RKO (cell line): ENCODE measurements at regions not wholly inside any gene's neighbourhood (a gene's known extent, or its start where the extent isn't known, plus 50 kb on each side); places are given as distances from the start of the nearest gene placed in this dataset.

ENCODE experiments used
- DNase-seq: peaks from one replicate; pipeline ENCODE4 v3.0.0-alpha.2; 2016; ENCODE audit warnings: low spot score

DNA sequence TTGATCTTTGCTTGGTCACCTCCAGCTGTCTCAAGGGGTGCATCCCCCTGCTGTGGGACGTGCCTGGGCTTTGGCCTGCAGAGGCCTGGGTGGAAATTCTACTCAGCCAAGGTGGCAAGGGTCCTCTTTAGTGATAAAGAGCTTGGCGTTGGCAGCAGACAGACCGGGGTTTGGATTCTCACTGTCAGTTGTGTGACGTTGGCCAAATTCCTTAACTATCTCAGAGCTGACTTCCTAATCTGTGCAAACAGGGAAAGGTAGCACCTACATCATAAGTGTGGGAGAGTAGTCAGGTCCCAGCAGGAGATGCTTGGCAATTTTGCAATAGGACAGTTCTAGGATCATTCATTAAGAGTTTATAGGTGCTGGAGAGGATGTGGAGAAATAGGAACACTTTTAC is 154.3 kb upstream of the GSC start:
- no peak for DNase-seq

- no peak for DNase-seq
Observed at GRCh38 chr14:94923786-94924185, 153.9 kb upstream of the GSC start.

- DNase-seq, result no peak
Observed at GRCh38 chr14:94922595-94923239, 152.8 kb upstream of the GSC start.

DNA sequence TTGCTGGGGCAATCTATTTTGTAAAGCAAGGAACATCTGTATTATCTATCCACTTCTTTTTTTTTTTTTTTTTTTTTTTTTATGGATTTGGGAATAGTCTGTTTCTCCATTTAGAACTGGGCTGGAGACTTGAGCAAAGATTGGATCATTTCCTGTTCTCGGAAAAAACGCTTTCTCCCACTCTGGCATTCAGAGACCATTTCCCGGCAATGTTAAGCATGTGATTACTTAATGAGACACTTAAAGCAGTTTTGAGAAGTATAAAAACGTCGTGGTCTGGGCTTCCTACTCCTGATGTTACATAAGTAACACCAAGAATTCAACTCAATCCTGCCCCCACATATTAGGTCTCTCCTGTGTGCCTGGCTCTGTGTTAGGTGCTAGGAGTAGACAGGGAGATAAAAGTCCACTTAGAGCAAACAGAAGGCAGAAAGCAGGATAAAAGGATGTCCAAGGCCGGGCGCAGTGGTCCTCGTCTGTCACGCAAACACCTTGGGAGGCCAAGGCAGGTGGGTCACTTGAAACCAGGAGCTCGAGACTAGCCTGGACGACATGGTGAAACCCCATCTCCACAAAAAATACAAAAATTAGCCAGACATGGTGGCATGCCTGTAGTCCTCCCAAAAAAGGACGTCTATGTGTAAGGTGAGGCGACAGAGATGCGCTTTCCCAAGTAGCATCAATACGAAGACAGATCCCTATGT is 152.1 kb upstream of the GSC start:
- DNase-seq, result no peak

- no peak for DNase-seq
Observed at GRCh38 chr14:94921456-94921855, 151.5 kb upstream of the GSC start.

GRCh38 chr14:94919896-94920295 is 150.0 kb upstream of the GSC start:
- DNase-seq, result no peak

DNA sequence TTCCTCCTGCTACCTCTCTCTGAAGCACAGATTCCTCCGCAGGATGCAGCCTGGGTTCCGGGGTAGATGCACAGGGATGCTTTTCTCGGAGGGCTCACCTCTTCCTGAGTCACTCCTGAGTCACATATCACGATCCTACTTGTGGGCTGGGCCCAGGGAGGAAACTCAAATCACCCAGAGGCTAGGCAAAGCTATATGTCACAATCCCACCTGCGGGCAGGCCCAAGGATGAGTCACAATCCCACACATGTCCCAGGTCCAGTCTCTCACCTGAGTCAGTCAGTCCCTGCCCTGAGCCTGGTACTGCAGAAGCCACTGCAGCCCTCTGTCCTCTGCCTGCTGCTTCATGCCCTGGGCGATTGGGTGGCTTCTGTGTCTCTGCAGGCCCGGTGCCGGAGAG is 149.0 kb upstream of the GSC start:
- DNase-seq, result peak; percentile 3

GRCh38 chr14:94917041-94917600 is 147.2 kb upstream of the GSC start:
- DNase-seq, result no peak

- DNase-seq, result no peak
Observed at GRCh38 chr14:94914191-94914590, 144.3 kb upstream of the GSC start.

GRCh38 chr14:94907626-94908261 is 137.8 kb upstream of the GSC start:
- no peak for DNase-seq

DNA sequence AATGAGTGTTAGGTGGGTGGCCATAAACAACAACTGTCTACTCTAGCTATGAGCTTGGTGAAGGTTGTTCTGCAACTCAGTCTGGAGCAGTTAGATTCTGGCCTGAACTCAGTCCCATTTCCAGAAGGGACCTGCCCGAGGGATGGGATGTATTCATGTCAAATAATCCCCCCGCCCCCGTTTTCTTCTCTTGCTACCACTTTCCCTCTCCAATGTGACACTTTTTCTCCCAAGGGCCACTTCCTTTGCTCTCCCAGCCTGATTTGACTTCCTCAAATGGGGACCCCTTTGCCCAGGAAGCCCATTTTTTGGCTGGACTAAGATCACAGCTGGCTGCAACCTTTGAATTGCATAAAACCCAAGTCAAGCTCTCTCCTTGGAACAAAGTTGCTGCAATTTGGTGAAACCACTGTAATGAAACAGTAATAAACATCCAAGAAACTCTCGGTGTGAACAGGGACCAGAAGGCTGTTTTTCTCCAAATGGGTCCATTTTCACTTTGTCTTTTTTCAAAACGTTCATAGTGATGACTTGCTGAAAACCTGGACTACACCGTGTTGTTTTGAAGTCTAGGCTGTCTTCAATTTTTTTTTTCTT is 137.2 kb upstream of the GSC start:
- no peak for DNase-seq

GRCh38 chr14:94906577-94906976 is 136.7 kb upstream of the GSC start:
- DNase-seq, result no peak

DNA sequence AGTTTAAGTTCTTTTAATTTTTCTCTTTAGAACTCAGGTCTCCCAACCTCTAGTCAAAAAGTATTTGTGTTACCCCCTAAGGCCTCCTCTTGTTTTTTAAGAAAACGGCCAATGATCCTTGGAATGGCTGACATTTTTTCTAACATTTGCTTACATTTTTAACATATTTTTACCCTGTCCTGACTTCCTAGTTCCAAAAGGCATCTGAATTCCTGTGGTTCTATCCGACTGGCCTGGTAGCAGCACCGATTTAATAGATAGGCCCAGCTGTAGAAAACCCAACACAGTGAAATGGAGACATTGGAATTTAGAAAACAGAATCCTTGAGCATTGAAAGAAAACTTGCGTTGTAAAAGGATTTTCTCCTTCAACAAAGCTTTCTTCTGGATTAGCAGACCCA is 134.7 kb upstream of the GSC start:
- DNase-seq, result no peak

DNA sequence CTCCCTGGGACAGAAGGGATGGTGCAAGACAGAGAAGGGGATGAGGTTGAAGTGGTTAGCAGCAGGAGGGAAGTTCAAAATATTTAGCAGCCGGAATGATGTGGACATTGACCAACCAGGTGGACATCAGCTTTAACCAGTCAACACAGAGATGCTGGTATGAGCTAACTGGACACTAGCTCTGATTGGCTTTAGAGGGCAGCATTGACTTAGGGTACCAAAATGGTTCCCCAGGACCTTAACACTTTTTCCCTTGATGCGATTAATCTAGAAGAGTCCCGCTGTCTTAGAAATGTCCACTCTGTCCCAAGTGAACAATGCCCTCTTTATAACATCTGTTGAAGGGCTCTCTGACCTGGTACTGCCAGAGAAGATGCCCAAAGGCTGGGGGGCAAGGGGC is 134.0 kb upstream of the GSC start:
- DNase-seq, result no peak

GRCh38 chr14:94903338-94903737 is 133.4 kb upstream of the GSC start:
- no peak for DNase-seq

- no peak for DNase-seq
Observed at GRCh38 chr14:94897561-94897960, 127.6 kb upstream of the GSC start.

DNA sequence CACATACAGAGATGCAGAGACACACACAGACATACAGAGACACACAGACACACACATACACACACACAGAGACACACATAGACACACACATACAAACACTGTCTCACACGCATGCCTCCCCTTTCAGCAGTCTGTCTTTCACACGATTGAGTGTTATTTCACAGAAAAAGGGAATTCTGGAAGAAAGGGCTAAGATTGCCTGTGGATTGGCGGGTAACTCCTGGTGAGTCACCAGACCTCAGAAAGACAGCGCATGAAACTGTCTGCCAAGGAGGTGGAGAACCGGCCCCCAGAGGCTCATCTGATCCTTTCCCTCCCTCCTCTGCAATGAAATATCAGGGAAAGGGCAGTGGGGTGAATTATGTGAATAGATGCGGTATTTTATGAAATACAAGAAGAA is 127.2 kb upstream of the GSC start:
- DNase-seq, result peak; percentile 16

DNA sequence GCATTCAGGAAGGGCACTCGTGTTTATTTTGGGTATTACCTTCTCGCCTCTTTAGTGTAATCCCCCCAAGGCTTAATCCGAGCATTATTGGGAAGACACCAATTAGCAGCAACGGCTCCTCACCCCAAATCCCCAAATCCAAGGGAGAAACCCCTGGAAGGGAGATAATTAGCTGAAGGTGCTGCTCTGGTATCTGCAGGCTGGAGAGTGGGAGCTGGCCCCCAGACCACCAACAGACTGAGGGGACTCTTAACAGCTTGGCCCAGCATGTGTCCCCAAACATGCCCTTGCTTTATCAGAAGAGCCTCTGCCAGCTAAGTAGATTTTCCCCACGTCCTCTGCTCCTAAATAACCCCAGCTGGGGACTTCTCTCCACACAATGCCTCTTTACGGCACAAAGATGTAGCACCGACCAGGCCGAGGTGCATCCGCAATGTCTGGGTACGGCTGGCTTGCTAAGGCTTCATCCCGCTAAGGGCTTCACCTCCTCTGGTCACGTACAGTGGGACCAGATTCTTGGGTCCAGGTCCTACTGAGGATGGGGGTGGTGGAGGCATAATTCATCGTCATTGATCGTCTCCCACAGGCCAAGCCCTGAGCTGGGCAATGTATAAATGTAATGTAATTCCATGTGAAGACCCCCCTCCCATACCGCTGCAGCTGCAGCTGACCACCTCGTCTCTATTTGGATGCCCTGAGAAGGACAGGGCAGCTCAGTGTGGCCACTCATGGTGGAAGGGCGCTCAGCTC is 123.7 kb upstream of the GSC start:
- no peak for DNase-seq

- DNase-seq, result no peak
Observed at GRCh38 chr14:94890785-94891184, 120.9 kb upstream of the GSC start.

GRCh38 chr14:94889520-94890312 is 119.8 kb upstream of the GSC start:
- DNase-seq, result no peak

GRCh38 chr14:94888121-94888520 is 118.2 kb upstream of the GSC start:
- DNase-seq, result no peak
